ENCODE measurements at regions not wholly inside any gene's neighbourhood (a gene's known extent, or its start where the extent isn't known, plus 50 kb on each side); places are given as distances from the start of the nearest gene placed in this dataset.
A peak's percentile ranks its signal among the peaks of the same experiment; 100 is the strongest.

- Histone ChIP-seq H3K4me3 (ENCODE audit: low read length) (no peak overlapping the region), H3K27ac (ENCODE audit: low read length) (no peak overlapping the region), H3K27me3 (replicated peaks; ENCODE audit: insufficient read depth, low read length) (no peaks in the 10 kb centered on the region), H3F3A (ENCODE audit: insufficient read depth, low read length) (0 out of 2 replicates have a peak, but pooled peaks cover 2% of the 10 kb centered on the region), H3K36me3 (replicated peaks; ENCODE audit: insufficient read depth, low read length) (no peaks in the 10 kb centered on the region), H4K20me1 (ENCODE audit: insufficient read depth, low read length) (no peaks in the 10 kb centered on the region), H3K9ac (ENCODE audit: low read length) (no peak overlapping the region), H3K9me3 (replicated peaks; ENCODE audit: insufficient read depth, low read length) (no peaks in the 10 kb centered on the region), H3K79me2 (ENCODE audit: low read length) (no peaks in the 10 kb centered on the region), H2AFZ (ENCODE audit: low read length) (no peak overlapping the region), H3K4me1 (ENCODE audit: low read length) (peaks cover 12% of the 10 kb centered on the region), H3K9me2 (replicated peaks; ENCODE audit: insufficient read depth, low read length) (no peaks in the 10 kb centered on the region), H3K4me2 (ENCODE audit: low read depth, low read length) (no peak overlapping the region)
- peak; percentile 8 for DNase-seq
- TF ChIP-seq EZH2phosphoT487 (IDR thresholded peaks at IDR 0.05; ENCODE audit: low read length) (no peak), EZH2 (optimal IDR thresholded peaks at IDR 0.05; ENCODE audit: low read depth, low read length) (no peak), CTCF (IDR thresholded peaks at IDR 0.05; ENCODE audit: low read length) (no peak)
These were observed 1012.0 kb downstream of the FLRT2 start for GRCh38 chr14:86541972-86542371.

- H3K9me3 ChIP-seq (replicated peaks; ENCODE audit: insufficient read depth, low read length) = no peaks in the 10 kb centered on the region
- no peaks in the 10 kb centered on the region for H3K9me2 ChIP-seq (replicated peaks; ENCODE audit: insufficient read depth, low read length)
- H3K9ac ChIP-seq (ENCODE audit: low read length) = no peak overlapping the region
- H3K4me2 ChIP-seq (ENCODE audit: low read depth, low read length) = peak overlapping the region; percentile 43
- no peaks in the 10 kb centered on the region for H3K27me3 ChIP-seq (replicated peaks; ENCODE audit: insufficient read depth, low read length)
- peaks cover 12% of the 10 kb centered on the region for H3K4me1 ChIP-seq (ENCODE audit: low read length)
- 0 out of 2 replicates have a peak, but pooled peaks cover 2% of the 10 kb centered on the region for H3F3A ChIP-seq (ENCODE audit: insufficient read depth, low read length)
- peak; percentile 51 for DNase-seq
- no peak for TF ChIP-seq EZH2phosphoT487 (IDR thresholded peaks at IDR 0.05; ENCODE audit: low read length)
- TF ChIP-seq EZH2 (optimal IDR thresholded peaks at IDR 0.05; ENCODE audit: low read depth, low read length) = no peak
- no peak for TF ChIP-seq CTCF (IDR thresholded peaks at IDR 0.05; ENCODE audit: low read length)
- H3K4me3 ChIP-seq (ENCODE audit: low read length) = peak overlapping the region; percentile 20; the same call in 1 of the 2 replicates
- H4K20me1 ChIP-seq (ENCODE audit: insufficient read depth, low read length) = no peaks in the 10 kb centered on the region
- no peak overlapping the region for H2AFZ ChIP-seq (ENCODE audit: low read length)
- no peaks in the 10 kb centered on the region for H3K79me2 ChIP-seq (ENCODE audit: low read length)
- no peaks in the 10 kb centered on the region for H3K36me3 ChIP-seq (replicated peaks; ENCODE audit: insufficient read depth, low read length)
- peak overlapping the region; percentile 58; the same call in 1 of the 2 replicates for H3K27ac ChIP-seq (ENCODE audit: low read length)
These were observed 1010.8 kb downstream of the FLRT2 start for GRCh38 chr14:86540636-86541247.

- H3K79me2 ChIP-seq (ENCODE audit: low read length) = no peaks in the 10 kb centered on the region
- H4K20me1 ChIP-seq (ENCODE audit: insufficient read depth, low read length) = no peaks in the 10 kb centered on the region
- peaks cover 12% of the 10 kb centered on the region for H3K4me1 ChIP-seq (ENCODE audit: low read length)
- no peaks in the 10 kb centered on the region for H3K27me3 ChIP-seq (replicated peaks; ENCODE audit: insufficient read depth, low read length)
- TF ChIP-seq CTCF (IDR thresholded peaks at IDR 0.05; ENCODE audit: low read length) = no peak
- no peak for TF ChIP-seq EZH2 (optimal IDR thresholded peaks at IDR 0.05; ENCODE audit: low read depth, low read length)
- TF ChIP-seq EZH2phosphoT487 (IDR thresholded peaks at IDR 0.05; ENCODE audit: low read length) = no peak
- no peak overlapping the region for H3K27ac ChIP-seq (ENCODE audit: low read length)
- no peak overlapping the region for H2AFZ ChIP-seq (ENCODE audit: low read length)
- H3K9me2 ChIP-seq (replicated peaks; ENCODE audit: insufficient read depth, low read length) = no peaks in the 10 kb centered on the region
- no peak overlapping the region for H3K4me3 ChIP-seq (ENCODE audit: low read length)
- no peak for DNase-seq
- 0 out of 2 replicates have a peak, but pooled peaks cover 2% of the 10 kb centered on the region for H3F3A ChIP-seq (ENCODE audit: insufficient read depth, low read length)
- H3K9me3 ChIP-seq (replicated peaks; ENCODE audit: insufficient read depth, low read length) = no peaks in the 10 kb centered on the region
- H3K9ac ChIP-seq (ENCODE audit: low read length) = no peak overlapping the region
- H3K4me2 ChIP-seq (ENCODE audit: low read depth, low read length) = no peak overlapping the region
- H3K36me3 ChIP-seq (replicated peaks; ENCODE audit: insufficient read depth, low read length) = no peaks in the 10 kb centered on the region
These were observed 1009.6 kb downstream of the FLRT2 start for GRCh38 chr14:86539361-86540070.
